ENCODE measurements at regions not wholly inside any gene's neighbourhood (a gene's known extent, or its start where the extent isn't known, plus 50 kb on each side); places are given as distances from the start of the nearest gene placed in this dataset.

DNA sequence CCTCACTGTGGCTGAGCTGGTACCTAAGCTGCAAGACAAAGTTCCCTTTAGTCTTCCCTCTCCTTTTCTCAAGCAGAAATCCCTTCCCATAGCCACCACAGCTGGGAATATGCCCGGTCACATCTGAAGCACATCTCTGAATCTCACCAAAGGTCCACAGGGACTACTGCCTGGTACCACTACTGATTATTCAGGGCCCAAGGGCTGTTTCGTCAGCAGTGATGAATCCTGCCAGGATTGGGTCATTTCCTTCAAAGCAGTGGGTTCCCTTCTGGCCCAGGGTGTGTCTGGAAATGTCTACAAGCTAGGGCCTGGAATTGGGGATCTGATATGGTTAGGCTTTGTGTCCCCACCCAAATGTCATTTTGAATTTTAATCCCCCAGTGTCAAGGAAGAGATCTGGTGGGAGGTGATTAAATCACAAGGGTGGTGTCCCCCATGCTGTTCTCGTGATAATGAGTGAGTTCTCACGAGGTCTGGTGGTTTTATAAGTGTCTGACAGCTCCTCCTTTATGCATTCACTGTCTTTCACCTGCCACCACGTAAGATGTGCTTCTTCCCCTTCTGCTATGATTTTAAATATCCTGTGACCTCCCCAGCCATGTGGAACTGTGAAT lies 83.2 kb upstream of the FST start:
- TF ChIP-seq, protein P1, sequence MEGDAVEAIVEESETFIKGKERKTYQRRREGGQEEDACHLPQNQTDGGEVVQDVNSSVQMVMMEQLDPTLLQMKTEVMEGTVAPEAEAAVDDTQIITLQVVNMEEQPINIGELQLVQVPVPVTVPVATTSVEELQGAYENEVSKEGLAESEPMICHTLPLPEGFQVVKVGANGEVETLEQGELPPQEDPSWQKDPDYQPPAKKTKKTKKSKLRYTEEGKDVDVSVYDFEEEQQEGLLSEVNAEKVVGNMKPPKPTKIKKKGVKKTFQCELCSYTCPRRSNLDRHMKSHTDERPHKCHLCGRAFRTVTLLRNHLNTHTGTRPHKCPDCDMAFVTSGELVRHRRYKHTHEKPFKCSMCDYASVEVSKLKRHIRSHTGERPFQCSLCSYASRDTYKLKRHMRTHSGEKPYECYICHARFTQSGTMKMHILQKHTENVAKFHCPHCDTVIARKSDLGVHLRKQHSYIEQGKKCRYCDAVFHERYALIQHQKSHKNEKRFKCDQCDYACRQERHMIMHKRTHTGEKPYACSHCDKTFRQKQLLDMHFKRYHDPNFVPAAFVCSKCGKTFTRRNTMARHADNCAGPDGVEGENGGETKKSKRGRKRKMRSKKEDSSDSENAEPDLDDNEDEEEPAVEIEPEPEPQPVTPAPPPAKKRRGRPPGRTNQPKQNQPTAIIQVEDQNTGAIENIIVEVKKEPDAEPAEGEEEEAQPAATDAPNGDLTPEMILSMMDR (conservative IDR thresholded peaks at IDR 0.05; ENCODE audit: control insufficient read depth, insufficient read depth, low read depth, low read length): no peak
- H3K4me3 ChIP-seq (ENCODE audit: control insufficient read depth, low read depth, low read length): no peak overlapping the region

DNA sequence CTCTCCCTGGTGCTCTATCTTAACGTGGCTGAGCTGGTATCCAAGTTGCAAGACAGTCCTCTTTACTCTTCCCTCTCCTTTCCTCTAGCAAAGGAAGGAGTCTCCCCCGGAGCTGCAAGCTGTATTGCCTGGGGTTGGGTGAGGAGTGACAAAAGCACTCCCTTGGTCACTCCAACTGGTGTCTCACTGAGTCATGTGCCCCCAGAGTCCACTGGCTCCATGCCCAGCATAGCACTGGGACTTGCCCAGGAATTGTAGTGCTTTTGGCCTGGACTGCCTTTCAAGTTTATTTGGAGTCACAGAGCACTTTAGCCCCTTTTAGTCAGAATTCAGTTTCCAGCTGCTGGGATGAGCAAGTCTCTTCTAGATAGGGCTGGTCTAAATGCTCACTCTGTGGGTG lies 82.6 kb upstream of the FST start:
- peak; percentile 86 for DNase-seq (ENCODE audit: low read depth)
- no peak overlapping the region for H3K4me3 ChIP-seq (ENCODE audit: control insufficient read depth, low read depth, low read length)
- TF ChIP-seq, protein P1 (conservative IDR thresholded peaks at IDR 0.05; ENCODE audit: control insufficient read depth, insufficient read depth, low read depth, low read length): no peak

More for the DNA sequence above, 83.2 kb upstream of the FST start:
- DNase-seq (ENCODE audit: low read depth): peak; percentile 44

DNA sequence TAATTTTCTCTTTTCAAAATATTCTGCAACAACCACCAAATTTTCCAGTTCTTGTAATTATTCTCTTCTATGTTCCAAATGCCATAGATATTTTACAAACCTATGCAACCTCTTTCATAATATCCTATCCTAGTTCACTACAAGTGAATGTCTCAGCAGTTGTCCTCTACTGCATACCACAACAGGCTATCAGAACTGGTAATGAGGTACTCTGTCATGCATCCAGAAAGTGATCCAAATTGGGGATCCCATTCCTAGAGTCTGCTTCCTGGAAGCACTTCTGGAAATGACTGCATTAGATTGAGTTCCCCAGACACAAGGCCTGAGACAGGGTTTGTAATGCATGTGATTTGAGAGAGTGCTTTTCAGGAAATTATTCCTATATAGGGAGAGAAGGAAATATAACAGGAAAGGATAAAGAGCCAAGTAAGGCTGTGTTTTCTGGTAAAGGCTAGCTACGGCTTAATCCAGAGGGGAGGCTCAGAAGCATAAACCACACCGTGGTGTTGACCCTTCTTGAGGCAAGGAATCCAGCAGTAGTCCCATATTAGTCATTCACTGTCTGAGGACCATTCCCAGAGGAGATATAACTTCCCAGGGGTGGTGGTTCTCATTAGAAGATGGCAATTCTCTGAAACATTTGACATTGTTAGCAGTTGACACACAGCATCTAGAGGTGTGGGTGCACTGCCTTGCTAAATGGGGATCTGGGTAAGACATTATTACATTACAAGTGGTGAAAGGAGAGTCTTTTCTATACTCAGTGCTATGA lies 80.3 kb upstream of the FST start:
- DNase-seq (ENCODE audit: low read depth): peak; percentile 83

DNA sequence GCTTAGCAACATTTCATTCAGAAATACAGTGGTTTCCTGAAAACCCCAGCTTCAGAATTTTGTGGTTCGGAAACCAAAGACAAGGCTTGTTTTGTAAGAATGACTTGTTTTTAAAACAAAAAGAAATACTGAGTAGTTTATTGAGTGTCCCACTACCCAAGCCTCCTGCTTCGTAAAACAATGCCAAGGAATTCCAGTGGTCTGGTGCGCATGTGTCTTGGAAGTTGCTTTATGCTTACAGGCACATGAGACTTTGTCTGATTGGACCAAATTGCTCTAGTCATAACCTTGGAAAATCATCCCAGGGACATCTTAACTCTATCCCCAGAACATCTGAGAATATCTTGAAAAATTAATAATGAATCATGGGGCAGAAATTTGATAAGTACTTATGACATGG lies 77.1 kb upstream of the FST start:
- DNase-seq (ENCODE audit: low read depth): no peak
- no peak overlapping the region for H3K4me3 ChIP-seq (ENCODE audit: control insufficient read depth, low read depth, low read length)
- TF ChIP-seq, protein P1 (conservative IDR thresholded peaks at IDR 0.05; ENCODE audit: control insufficient read depth, insufficient read depth, low read depth, low read length): no peak

More for the DNA sequence above, 80.3 kb upstream of the FST start:
- H3K4me3 ChIP-seq (ENCODE audit: control insufficient read depth, low read depth, low read length): no peak overlapping the region
- TF ChIP-seq, protein P1 (conservative IDR thresholded peaks at IDR 0.05; ENCODE audit: control insufficient read depth, insufficient read depth, low read depth, low read length): no peak

DNA sequence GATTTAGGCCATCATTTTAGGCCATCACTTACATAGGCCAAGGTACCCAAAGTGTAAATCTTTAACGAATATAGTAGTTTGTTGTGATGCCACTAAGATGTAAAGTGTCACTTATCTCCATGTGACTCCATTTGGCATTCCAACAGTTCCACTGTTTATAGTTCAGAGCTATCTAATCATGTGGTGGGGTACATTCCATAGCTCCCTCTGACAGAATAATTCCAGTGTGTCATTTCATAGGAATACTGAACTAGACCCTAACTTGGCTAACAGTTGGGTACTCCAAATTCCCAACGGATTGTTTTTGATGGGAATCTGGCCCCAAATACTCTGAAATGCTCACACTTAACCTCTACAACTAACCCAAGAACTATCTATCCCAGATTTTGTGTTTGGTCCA lies 76.7 kb upstream of the FST start:
- TF ChIP-seq, protein P1 (conservative IDR thresholded peaks at IDR 0.05; ENCODE audit: control insufficient read depth, insufficient read depth, low read depth, low read length): no peak
- DNase-seq (ENCODE audit: low read depth): no peak
- H3K4me3 ChIP-seq (ENCODE audit: control insufficient read depth, low read depth, low read length): no peak overlapping the region

DNA sequence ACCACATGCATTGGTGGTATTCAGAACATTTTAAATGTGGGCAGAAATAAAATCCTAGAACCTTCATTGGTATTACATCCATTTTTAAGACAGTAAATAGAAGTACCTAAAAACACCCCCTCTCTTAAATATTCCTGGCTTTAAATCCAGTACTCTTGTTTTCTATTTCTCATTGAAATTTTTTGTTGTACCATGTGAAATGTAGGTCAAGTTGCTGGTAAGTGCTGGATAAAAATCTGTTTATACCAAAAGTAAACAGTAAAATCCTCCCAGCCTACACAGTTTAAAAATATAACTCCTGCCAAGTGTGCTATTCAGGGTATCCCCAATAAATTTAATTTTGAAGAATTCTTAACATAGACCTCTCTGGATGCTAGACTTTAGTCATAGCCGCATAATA lies 75.0 kb upstream of the FST start:
- DNase-seq (ENCODE audit: low read depth): no peak
- H3K4me3 ChIP-seq (ENCODE audit: control insufficient read depth, low read depth, low read length): no peak overlapping the region

More for the DNA sequence above, 75.0 kb upstream of the FST start:
- TF ChIP-seq, protein P1 (conservative IDR thresholded peaks at IDR 0.05; ENCODE audit: control insufficient read depth, insufficient read depth, low read depth, low read length): no peak
